HG03280 (cell line): ENCODE measurements at regions not wholly inside any gene's neighbourhood (a gene's known extent, or its start where the extent isn't known, plus 50 kb on each side); places are given as distances from the start of the nearest gene placed in this dataset.
"Not testable (repeated sequence)": the region's sequence is repeated elsewhere in the genome, so short reads cannot be mapped to it uniquely, and the experiment has no call there.

Experiments used
- ATAC-seq: cut with Tn5 transposase; IDR thresholded peaks from one replicate; pipeline ENCODE4 v1.9.1; 2021; ENCODE audit warnings: mild to moderate bottlenecking, moderate library complexity; ENCODE audit not compliant: unreplicated experiment

DNA sequence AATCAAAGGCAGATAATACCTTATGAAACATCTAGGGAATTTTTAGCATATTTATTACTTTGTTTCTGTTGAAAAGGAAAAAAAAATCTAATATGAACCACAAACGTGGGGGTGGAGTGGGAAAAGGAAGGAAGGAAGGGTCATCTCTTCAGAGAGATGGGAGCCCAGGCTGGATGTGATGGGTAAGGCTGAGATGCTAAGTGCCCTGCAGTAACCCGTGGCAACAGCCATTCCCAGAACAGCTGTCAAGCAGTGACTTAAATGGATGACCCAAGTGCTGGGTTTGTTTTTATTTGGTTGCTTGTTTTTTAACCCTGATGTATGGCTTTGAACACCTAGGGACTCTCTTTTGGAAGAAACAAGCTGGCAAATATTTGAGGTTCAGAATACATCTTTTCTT, 50.7 kb upstream of the KLF7 start:
- ATAC-seq = no peak

- no peak for ATAC-seq
Observed at GRCh38 chr2:207217442-207217841, 51.7 kb upstream of the KLF7 start.

GRCh38 chr2:207219081-207219630, 53.4 kb upstream of the KLF7 start:
- no peak for ATAC-seq

- ATAC-seq = no peak
Observed at GRCh38 chr2:207219676-207220501, 54.1 kb upstream of the KLF7 start.

- ATAC-seq = no peak
Observed at GRCh38 chr2:207221731-207222130, 56.0 kb upstream of the KLF7 start.

- ATAC-seq = no peak
Observed at GRCh38 chr2:207223051-207223450, 57.3 kb upstream of the KLF7 start.

GRCh38 chr2:207224381-207224780, 58.6 kb upstream of the KLF7 start:
- ATAC-seq = no peak

- no peak for ATAC-seq
Observed at GRCh38 chr2:207224791-207225482, 59.2 kb upstream of the KLF7 start.

DNA sequence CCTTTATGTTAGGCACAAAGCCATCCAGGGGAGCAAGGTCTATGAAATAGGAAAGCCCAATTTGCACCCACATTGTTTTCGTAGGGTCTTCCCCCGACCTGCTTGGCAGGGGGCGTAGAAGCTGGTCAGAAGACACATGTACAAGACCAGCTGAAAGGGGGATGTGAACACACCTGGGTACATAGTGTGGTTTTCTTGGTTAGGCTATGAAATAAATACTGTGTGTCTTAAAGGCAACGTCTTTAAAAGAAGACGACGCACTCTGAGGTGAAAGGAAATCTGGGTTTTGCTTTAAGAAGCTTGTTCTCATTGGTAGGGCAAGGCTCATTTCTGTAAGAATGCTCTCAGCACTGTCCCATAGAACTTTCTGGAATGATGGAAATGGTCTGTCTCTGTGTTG, 60.0 kb upstream of the KLF7 start:
- ATAC-seq = no peak

GRCh38 chr2:207226243-207226642, 60.5 kb upstream of the KLF7 start:
- ATAC-seq = no peak

- ATAC-seq = no peak
Observed at GRCh38 chr2:207226671-207227061, 60.9 kb upstream of the KLF7 start.

GRCh38 chr2:207227062-207227748, 61.5 kb upstream of the KLF7 start:
- no peak for ATAC-seq

DNA sequence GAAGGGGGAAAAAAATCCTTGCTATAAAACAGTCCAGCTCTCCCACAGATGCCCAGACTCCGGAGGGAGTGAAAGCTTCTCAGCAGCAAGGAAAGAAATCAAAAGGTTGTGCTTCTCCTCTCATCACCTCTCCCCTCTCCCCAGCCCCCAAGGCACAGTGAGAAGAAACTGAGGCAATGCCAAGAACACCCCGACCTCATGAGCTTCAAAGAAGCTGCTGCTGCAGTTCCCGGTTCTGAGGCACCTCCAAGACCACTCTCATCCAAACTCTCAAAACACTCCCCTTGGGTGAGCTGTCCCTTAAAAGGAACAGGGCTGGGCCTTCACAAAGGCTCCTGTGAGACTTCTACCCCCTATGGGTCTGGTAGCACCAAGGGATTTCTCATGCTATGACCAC, 62.0 kb upstream of the KLF7 start:
- no peak for ATAC-seq

GRCh38 chr2:207228402-207228801, 62.7 kb upstream of the KLF7 start:
- ATAC-seq = no peak

DNA sequence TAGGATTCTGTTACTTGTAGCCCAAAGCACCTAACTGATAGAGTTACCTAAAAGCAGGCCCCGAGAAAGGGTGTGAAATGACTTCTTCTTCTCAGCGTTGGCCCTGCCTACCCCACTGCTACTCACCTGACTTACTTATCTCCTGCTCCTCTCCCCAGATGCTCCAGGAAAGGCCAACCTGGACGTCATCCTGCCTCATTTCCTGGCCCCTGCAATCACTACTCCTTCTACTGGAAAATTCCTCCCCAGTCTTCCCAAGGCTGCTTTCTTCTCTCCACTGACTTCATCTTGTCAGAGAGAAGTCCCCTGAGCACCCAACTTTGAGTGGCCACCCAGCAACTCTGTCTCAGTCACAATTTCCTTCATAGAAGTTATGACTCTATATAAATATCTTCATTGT, 63.4 kb upstream of the KLF7 start:
- ATAC-seq = no peak

DNA sequence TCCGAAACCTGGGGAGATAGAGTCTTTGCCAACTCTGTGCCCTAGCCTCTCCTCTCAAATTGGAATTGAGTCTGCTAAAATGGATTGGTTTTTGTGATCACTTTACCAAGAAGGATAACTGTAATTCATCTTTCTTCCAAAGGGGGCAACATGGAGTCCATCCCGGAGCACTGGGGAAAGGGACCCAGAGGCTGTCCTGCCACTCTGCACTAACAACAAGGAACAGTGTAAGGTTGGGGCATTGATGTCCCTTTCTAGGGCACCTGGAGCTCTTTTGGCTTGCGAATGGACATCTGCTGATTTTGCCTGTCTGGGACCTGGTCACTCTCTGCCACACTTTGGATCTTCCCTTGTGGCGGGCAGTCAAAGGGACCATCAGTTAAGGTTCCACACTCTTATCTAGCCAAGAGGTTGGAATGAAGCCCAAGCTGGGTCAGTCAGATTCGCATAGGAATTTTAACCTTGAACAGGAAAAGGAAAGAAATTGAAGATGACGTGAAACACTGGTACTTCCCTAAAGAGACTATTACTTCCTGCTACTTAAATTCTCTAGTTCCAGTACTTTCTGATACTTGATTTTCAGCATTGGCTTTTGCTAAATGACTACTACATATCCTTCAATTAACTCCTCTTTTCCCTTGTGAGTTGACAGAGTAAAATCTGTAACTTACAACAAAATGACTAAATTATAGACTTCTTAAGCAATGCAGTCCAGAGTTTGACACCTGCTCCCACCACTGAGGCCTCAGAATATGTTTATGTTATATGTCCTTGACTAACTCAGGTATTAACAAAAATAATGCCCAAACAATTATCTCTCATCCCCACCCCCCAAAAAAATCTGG, 64.7 kb upstream of the KLF7 start:
- ATAC-seq = no peak

GRCh38 chr2:207231106-207231865, 65.5 kb upstream of the KLF7 start:
- no peak for ATAC-seq

DNA sequence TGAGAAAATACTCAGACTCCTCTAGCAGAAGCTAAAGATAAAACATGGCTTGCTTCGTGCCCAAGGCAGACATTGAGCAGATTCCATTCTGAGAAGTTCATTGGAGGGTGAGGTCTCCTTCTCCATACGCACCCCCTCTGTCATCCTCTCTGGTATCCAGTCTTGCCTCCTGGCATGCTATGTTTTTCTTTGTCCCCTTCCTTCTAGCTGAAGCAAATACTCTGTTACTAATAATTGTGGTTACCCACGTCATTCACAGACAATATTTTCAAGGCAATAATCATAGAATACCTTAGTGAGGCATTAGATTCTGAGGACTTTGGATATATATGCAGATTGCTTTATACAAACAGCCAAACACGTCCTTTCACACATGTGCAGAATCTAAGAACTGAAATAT, 66.2 kb upstream of the KLF7 start:
- no peak for ATAC-seq

- not testable (repeated sequence) for ATAC-seq
Observed at GRCh38 chr2:207233141-207233540, 67.4 kb upstream of the KLF7 start.

- ATAC-seq = no peak
Observed at GRCh38 chr2:207233731-207234130, 68.0 kb upstream of the KLF7 start.
